LHCN-M2 (cell line): ENCODE measurements at regions not wholly inside any gene's neighbourhood (a gene's known extent, or its start where the extent isn't known, plus 50 kb on each side); places are given as distances from the start of the nearest gene placed in this dataset.

ENCODE experiments used
- DNase-seq: peaks from one replicate; pipeline ENCODE4 v3.0.0-alpha.2; 2012; ENCODE audit warnings: low read depth

DNA sequence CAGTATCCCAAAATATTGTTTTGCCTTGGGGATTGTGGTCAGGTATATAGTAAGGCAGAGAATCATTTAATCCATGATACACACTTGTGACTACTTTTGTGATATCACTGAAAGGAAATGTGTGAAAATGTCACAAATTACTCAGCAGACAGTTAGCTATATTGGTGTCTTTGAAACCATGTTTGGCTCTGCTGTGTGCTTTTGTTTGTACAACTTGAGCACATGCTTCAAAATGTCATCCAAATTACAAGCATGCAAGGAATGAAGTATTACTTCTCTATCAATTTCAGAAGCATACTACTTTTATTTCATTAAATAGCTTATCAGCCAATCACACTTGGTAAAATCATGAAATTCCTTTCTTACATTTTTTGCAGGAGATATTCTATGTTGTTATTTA lies 619.0 kb upstream of the AGTR1 start:
- no peak for DNase-seq

GRCh38 chr3:148079370-148079769 lies 618.3 kb upstream of the AGTR1 start:
- DNase-seq: peak; percentile 49

DNA sequence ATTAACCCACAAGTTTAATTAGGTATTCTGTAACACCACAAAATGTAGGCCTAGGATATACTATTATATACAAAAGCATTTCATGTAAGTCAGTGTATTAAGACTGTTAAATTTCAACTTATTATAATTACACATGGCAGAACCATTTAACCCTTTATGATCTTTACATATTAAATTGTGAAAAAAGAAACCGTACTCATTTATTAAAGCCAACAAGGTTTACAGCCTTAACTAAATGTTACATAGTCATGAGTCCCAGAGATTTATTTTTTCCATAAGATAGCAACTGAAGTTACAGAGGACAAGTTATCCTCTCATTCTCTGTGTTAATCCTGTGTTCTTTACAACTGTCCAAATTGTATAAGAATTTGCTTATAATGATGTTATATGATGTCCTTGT lies 615.8 kb upstream of the AGTR1 start:
- no peak for DNase-seq

DNA sequence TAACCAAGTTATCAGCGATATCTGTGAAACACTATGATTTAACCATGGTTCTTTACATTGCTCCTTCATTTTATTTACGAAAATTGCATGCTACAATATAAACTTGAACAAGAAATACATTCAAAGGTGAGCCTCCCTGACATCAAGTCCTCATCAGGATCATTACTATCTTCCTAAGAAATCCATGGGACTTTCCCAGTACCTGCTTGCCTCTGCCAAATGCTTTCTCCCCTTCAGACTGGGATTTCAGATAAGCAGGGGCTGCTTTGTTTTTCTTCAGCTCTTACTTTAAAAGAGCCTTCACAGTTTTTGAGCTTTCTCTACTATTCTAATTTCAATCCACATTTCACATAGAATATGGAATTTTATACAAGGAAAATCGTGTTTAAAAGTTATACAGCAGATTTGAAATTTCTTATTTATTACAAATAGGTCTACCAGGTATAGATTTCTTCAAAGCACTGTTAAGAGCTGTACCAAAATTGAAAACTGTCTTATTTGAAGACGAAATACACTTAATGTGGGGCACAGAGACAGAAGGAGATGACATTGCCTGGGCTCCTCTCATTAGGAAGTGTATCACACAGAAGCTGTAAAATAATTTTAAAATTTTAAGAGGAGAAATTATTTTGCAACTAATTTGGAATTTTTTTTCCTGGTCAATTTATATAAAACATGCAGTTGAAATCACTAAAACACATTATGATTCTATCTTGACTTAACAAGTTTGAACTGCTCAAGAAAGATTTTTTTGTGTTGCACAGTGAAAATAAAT lies 615.0 kb upstream of the AGTR1 start:
- DNase-seq: no peak

- no peak for DNase-seq
These were observed 614.0 kb upstream of the AGTR1 start for GRCh38 chr3:148083526-148084182.

DNA sequence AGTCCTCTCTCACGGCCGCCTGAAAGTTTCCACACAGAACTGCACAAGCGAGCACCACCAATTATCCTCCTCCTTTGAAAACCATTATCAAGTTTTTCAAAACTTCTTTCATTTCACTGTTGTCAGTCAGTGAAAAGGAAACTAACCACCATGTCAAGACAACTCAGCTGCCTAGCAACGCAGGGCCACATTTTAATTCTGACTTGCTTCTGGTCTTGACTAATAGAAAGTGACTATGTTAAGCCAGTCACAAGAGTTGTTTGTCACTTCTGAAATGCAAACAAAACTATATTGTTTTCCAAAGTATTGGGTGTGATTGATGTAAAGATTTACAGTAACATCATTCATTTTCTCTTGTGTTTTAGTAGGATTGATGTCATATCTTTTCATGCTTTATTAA lies 612.8 kb upstream of the AGTR1 start:
- DNase-seq: no peak

DNA sequence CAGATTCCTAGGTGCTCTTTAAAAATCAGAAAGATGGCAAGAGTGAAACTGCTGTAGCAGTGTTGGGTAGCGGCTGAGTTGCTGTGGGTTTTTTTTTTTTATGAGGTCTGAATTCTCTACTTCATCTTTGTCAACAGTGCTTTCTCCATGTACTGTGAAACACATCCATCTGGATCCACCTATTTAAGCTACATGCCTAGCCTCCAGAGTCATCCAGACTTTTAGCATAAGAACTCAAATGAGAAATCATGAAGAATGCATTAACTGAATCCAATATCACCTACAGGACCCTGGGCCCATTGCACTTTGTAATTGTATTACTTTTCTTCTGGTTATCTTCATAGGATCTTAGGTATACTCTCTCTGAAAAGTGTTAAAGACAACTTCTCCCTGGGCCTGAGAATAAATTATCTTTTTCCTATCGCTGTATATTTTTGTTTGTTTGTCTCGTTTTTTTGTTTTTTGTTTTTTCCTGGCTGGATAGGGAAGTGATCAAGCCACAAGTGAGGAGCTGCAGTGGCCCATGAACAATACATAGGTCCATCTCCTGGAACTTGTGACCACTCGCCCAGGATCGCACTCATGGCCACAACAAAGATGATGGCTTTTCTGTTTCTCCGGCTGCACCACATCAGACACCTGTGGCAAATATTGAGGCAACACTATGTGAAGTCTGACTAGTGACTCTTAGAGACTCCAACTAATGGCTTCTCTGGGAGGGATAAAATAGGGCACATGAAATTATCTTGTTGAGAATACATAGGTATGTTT lies 609.9 kb upstream of the AGTR1 start:
- DNase-seq: no peak

DNA sequence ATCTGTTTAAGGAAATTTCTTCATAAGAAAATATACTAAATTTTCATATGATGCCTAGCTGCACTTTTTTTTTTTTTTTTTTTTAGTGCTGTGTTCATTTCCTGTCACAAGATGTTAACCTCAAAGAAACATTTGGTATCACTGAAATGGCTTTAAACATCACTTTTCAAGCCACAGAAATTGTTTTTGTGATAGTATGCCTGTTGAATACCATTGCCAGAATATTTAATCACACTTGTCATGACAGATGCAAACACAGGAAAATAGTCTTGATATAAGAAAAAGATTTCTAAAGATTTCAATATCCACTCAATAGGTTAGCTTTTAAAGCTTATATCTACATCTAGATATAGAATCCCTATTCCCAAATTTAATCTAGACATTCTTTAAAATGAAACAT lies 608.5 kb upstream of the AGTR1 start:
- DNase-seq: peak; percentile 68

DNA sequence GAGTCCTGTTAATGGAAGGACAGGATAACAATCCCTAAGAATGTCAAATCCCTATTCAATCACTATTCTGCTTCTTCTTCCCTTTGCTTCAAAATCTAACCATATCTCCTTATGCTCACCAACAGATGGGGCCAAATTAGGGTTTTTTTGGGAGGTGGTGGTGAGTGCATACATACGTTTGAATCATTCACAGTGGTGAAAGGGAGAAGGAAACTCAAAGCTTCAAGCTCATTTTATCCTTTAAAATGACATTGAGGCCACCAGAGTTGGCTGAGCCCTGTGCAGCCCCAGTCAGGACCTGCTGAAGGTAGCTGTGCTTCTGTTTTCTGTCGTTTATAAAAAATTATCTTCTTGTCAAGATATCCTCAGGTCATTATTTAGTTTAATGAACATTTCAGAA lies 607.5 kb upstream of the AGTR1 start:
- no peak for DNase-seq

DNA sequence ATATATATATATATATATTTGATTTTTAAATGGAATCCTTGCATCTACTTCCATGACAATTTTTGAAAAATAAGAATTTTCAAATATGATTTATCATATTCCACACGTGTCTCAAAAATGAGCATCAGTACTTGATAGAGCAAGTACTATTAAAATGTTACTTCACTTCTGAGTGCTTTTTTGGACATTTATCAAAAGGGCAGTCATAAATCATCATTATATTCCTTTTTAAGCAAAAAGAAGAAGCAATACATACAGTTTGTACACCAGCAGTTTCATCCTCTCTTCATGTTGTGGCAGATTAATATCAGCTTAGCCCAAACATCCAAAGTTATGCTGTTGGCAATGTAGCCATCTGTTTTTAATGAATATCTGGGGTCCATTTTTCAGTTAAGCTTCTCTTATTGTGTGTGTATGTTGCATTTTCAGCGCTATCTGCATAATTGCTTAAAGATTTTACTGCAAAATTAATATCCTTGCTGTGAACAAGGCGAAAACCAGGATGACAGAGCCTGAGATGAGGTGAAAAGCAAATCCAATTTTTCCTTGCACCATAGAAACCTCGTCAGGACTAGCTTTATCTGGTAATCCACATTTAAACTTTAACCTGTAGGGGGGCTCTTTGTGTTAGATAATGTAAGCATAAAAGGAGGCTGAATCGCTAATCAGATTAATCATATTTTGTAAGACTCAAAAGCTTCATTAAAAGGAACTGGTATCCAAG lies 604.9 kb upstream of the AGTR1 start:
- DNase-seq: no peak

DNA sequence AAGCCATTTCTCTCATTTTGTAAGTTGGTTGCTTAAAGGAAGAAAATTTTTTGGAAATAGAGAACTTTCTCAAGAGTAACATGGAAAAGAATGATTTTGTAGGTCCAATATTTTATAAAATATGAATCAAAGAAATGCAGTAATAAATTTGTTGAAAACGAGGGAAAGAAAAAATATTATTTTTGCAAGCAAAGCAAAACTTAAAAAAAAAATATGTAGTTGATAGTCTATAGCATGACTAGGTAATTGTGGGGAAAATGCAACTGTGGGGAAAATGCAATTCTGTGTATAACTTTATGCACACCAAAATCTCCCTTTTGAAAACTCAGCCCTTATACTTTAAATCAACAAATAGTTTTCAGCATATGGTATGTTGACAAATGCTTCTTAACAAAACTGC lies 604.0 kb upstream of the AGTR1 start:
- DNase-seq: no peak

DNA sequence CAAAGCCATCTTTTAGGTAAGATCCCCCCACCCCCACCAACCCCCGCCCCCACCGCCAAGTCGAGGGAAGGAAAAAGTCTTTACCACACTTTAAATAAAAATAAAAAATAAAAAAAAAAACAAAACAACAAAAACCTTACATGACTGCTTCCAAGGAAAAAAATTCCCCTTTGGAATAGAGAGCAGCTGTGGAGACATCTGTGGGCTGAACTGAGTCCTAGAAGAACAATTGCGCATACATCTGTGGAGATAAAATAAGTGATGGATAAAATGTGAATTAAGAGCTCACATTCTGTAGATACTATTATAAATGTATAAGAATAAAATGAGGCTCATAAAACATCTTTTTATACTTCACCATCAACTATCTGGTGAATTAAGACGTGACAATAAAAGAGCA lies 601.7 kb upstream of the AGTR1 start:
- no peak for DNase-seq

- no peak for DNase-seq
These were observed 597.2 kb upstream of the AGTR1 start for GRCh38 chr3:148100476-148100875.

DNA sequence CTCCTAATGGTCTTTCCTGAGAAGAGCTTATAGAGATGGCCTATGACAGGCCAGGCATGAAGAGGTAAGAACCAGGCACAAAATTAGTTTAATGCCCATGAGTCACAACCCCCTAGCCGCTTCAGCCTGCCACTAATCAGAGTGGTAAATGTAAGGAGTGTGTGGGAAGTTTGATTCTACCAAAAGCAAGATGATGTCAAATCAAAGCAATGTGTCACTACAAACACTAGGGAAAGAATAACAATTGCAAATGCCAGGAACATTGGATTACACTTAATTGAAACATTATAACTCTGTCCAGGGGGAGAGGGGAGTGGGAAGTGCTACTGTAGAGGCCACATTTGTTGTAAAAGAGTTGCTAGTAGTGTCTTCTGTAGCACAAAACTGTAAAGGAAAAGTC lies 596.6 kb upstream of the AGTR1 start:
- DNase-seq: peak; percentile 68

GRCh38 chr3:148102156-148102555 lies 595.5 kb upstream of the AGTR1 start:
- no peak for DNase-seq

GRCh38 chr3:148106062-148106461 lies 591.6 kb upstream of the AGTR1 start:
- peak; percentile 34 for DNase-seq

GRCh38 chr3:148126956-148127355 lies 570.7 kb upstream of the AGTR1 start:
- no peak for DNase-seq

- no peak for DNase-seq
These were observed 569.6 kb upstream of the AGTR1 start for GRCh38 chr3:148128136-148128535.

DNA sequence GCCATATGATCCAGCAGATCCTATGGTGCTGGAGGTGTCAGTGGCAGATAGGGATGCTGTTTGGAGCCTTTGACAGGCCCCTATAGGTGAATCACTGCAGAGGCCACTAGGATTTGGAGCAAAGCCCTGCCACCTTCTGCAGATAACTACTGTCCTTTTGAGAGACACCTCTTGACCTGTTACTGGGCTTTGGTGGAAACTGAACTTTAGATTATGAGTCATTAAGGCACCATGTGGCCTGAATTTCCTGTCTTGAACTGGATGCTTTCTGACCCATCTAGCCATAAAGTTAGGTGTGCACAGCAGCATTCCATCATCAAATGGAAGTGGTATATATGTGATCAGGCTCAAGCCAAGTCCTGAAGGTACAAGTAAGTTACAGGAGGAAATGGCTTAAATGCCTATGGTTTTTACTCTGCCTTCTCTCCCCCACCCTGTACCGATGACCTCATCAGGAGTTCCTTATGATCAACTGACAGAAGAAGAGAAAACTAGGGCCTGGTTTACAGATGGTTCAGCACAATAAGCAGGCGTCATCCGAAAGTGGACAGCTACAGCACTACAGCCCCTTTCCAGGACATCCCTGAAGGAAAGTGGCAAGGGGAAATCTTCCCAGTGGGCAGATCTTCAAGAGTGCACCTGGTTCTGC lies 565.6 kb upstream of the AGTR1 start:
- no peak for DNase-seq

DNA sequence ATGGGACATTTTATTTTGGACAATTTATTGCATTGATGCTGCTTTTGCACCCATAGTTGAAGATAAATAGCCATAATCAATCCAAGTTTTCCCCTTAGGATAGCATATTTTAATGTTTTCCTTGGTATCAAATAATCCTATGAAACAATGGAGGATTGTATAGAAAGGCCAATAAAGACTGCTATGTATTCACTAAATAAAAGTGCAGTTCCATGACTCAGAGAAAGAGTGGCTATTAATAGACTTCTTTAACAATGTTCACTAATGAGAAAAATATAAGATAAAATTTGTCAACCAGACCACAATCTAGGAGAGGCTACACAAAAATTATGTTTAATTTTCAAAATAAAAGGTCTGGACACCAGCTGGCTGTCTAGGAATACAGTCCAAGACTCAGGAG lies 560.9 kb upstream of the AGTR1 start:
- no peak for DNase-seq

GRCh38 chr3:148146241-148146640 lies 551.5 kb upstream of the AGTR1 start:
- no peak for DNase-seq
